ENCODE measurements at regions not wholly inside any gene's neighbourhood (a gene's known extent, or its start where the extent isn't known, plus 50 kb on each side); places are given as distances from the start of the nearest gene placed in this dataset.

DNA sequence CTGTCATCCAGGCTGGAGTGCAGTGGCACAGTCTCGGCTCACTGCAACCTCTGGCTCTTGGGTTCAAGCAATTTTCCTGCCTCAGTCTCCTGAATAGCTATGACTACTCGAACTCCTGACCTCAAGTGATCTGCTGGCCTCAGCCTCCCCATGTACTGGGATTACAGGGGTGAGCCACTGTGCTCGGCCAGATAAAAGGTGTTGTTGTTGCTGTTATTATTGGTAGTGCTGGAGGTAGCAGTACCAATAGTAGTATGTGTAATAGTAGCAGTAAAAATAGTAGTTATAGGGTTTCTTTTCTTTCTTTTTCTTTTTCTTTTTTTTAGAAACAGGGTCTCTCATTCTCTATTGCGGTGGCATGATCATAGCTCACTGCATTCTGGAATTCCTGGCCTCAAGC is 592.1 kb downstream of the ARAP2 start:
- TF ChIP-seq, protein P1, sequence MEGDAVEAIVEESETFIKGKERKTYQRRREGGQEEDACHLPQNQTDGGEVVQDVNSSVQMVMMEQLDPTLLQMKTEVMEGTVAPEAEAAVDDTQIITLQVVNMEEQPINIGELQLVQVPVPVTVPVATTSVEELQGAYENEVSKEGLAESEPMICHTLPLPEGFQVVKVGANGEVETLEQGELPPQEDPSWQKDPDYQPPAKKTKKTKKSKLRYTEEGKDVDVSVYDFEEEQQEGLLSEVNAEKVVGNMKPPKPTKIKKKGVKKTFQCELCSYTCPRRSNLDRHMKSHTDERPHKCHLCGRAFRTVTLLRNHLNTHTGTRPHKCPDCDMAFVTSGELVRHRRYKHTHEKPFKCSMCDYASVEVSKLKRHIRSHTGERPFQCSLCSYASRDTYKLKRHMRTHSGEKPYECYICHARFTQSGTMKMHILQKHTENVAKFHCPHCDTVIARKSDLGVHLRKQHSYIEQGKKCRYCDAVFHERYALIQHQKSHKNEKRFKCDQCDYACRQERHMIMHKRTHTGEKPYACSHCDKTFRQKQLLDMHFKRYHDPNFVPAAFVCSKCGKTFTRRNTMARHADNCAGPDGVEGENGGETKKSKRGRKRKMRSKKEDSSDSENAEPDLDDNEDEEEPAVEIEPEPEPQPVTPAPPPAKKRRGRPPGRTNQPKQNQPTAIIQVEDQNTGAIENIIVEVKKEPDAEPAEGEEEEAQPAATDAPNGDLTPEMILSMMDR (IDR thresholded peaks at IDR 0.05): no peak
- TF ChIP-seq POLR2AphosphoS5 (IDR thresholded peaks at IDR 0.05): no peak
- TF ChIP-seq POLR2A (IDR thresholded peaks at IDR 0.05): no peak
